Activated CD4-positive, alpha-beta T cell treated with anti-CD3 and anti-CD28 coated beads for 24 hours (primary cell): ENCODE measurements at regions not wholly inside any gene's neighbourhood (a gene's known extent, or its start where the extent isn't known, plus 50 kb on each side); places are given as distances from the start of the nearest gene placed in this dataset.

Source experiments
- DNase-seq, 2 donors: peaks; one replicate each; pipeline ENCODE4 v3.0.0-alpha.2; 2020; ENCODE audit warnings: low read depth in 2 of 2

DNA sequence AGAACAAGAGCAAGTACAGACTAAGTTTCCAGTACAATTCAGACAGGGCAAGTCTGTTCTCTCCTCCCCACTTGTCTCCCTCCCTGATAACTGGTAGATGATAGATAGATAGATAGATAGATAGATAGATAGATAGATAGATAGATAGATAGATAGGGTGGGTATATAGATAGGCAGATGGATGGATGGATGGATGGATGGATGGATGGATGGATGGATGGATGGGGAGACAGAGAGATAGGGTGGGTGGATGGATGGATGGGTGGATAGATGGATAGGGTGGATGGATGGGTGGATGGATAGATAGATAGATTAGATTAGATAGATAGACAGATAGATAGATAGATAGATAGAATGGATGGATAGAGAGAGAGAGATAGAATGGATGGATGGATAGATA is 152.8 kb upstream of the MKLN1 start:
- DNase-seq: no peak

GRCh38 chr7:131182446-131183058 is 145.1 kb upstream of the MKLN1 start:
- DNase-seq: no peak

DNA sequence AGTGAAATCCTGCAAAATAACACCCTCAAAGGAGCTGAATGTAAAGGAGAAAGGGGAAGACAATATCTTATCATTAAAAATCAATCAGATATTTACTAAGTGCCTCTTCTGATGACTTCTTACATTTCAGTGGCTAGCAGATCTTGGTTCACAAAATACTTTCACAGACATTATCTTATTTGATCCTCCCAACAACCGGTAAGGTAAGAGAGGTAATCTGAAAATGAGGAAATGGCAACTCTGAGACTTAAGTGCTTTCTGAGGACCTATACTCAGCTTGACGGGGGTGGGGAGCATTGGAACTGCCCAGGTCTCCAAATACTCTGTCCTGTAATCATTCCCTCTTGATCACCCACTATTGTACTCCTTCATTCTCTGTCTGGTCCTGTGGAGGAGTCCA is 144.6 kb upstream of the MKLN1 start:
- no peak for DNase-seq

DNA sequence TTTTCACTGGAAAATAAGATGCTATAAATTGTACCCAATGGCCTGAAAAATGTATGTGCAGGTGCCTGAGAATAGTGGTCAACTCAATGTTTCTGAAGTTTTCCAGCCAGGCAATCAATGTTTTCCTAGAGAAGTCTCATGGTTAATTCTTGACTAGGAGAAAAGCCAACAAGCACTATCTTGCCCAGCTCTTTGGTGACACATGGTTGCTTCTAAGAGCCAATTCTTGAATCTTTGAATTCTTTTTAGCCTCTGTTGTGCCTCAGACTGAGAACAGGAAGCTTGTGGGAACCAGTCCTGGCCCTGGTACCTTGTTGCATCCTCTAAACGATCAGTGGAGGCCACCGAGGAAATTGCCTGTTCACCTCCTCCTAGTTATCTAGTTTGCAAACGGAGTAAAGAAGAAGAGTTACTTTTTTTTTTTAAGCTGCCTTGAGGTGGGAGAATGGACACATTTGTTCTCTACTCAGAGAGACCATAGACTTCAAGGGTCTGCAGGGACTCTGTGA is 144.0 kb upstream of the MKLN1 start:
- DNase-seq: no peak

DNA sequence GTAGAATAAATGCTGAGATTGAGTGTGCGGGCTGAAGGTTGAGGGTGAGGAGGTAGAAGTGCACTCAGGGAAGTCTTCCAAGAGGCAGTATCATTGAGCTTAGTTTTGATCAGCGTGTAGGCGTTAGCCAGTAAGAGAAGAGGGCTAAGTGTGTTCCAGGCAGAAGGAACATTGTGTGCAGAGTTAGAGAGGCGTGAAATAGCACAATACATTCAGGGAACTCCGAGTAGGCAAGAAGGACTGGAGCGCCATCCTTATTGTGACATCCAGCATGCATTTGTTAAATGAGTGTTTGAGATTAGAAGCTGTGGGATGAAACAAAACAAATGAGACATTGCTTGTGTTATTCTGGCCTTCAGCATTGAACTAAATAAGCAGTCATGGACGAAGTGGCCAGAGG is 140.9 kb upstream of the MKLN1 start:
- DNase-seq: no peak

DNA sequence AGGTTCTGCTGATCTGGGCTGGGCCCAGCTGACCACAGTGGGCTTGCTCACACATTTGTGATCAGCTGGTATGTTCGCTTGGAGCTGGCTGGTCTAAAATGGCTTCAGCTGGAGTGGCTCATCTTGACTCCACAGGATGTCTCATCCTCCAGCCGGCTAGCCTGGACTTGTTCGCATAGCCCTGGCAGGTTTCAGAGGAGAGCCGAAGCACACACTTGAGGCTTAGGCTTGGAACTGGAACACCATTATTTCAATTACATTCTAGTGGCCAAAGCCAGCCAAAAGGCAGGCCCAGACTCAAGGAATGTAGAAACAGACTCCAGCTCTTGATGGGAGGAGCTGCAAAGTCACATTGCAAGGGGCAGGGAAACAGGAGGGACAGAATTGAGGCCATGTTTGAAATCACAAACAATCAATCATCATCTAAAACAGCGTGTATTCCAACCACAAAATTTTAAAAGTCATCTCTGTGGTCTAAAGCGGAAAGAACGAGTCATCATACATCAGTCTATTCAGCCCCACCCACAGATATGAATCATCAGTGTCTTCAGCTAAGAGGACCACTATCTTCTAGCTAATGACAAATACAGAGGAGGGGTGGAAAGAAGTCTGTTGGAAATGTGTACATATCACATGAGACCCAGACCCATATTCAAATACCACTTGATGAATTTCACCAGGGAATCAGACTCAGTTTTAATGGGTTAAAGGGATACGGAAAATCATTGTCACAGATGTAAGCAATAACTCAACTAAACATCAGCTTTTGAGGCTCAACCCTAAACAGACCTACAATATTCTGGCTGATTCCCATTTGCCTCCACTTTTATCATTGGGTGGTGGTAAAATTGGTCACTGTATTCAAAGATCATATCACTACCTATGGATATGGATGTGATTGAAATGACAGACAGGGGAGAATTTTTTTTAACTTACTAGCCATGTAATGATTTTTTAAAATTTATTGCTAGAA is 139.0 kb upstream of the MKLN1 start:
- DNase-seq: peak; percentile 6 to 43

- no peak for DNase-seq
Measured at GRCh38 chr7:131189488-131189887, 138.2 kb upstream of the MKLN1 start.

DNA sequence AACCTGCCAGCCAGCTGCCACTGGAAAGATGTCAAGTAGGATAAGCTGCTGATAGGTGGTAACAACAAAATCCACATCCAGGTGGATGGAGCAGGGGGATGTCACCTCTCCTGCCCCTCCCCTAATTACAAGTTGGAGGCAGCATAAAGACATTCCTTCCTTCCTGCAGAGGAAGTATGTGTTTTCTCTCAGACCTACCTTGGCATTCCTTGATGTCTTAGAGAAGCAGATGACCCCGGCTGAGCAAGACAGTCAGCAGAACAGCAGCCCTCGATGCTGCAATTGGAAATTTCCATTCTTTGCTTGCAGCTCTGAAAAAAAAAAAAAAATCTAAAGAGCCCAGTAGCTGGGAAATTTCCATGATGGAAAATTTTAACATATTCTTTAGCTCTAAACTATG is 137.5 kb upstream of the MKLN1 start:
- DNase-seq: no peak

DNA sequence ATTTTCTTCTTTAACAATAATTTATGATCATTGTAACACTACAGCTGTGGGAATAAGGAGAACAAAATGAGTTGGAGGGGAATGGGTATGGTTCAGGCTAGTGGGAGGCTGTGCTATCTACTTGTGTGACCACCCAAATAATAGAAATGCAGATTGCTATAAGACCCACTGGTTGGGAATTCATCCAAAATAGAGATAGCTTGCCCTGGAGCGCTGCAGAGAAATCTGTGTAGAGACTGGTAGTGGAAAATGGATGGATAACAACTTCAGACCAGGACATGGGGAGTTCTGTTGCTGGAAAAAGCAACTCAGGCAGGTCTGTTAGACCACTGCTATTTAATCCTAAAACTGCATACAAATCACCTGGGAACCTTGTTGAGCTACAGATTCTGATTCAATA is 137.1 kb upstream of the MKLN1 start:
- DNase-seq: no peak

DNA sequence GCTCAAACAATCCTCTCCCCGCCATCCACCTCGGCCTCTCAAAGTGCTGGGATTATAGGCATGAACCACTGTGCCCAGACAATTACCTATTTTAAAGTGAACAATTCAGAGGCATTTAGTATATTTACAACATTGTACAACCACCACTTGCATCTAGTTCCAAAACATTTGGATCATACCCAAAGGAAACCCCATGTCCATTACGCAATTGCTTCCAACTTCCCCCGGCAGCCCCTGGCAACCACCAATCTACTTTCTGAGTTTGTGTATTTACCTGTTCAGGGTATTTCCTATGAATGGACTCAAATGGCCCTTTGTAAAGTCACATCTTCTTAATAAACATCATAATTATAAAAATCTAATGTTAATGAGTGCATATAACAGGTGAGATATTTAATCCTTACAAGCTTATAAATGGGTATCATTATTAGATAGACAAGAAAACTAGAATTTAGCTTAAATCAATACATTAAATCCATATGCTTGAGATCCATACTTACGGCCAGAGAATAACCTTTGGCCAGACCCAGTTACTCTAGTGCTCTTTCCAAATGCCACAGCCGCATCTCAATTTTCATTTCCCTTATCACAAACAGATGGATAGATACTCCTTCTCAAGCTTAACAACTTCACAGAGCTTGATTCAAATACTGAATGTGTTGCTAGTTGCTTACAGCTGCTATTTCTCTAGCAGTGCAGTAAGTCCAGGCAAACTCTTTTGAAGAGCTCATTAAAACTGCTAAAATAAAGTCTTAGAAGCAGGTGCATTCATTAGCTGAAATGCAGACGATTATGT is 133.4 kb upstream of the MKLN1 start:
- no peak for DNase-seq

- DNase-seq: no peak
Measured at GRCh38 chr7:131196803-131197202, 130.9 kb upstream of the MKLN1 start.

DNA sequence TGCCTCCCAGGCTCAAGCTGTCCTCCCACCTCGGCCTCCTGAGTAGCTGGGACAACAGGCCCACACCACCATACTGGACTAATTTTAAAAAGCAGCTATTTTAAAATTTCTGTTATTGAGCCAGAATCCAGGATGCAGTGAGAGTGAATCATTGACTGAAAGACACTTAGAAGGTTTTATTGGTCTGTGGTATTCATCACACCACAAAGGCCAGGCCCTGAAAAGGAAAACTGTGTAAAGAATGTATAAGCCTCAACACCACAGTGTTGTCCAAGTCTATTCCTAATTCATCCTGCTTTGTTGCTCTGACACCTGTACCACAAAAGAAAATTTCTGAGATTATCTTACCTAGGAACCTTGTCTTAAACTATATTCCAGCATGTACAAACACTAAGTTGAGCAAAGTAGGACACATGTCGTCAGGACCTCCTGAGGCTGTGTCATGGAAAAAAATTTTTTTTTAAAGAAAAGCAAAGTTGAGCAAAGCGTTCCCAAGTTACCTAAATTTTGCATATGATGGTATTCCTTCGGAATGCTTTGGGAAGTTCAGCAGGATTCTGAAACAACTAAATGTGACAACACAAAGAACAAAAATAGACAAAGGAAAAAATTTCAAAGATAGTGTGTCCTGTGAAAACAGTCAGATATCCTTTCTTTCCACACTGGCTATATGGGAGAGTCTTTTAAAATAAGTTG is 129.6 kb upstream of the MKLN1 start:
- DNase-seq: no peak

DNA sequence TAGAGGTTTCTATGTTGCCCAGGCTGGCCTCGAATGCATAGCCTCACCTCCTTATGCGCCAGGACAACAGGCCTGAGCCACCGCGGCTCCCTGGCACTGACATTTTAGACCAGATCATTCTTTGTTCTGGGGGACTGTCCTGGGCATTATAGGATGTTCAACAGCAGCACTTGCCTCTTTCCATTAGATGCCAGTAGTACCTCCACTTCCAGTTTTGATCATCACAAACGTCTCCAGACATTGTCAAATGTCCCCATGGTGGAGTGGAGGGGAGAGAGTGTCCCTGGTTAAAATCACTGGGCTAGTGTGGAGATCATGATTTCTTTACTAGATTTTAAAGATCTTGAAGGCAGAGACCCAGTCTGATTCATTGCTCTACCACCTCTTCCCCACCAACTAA is 125.2 kb upstream of the MKLN1 start:
- no peak for DNase-seq

GRCh38 chr7:131203291-131203976 is 124.2 kb upstream of the MKLN1 start:
- no peak for DNase-seq

DNA sequence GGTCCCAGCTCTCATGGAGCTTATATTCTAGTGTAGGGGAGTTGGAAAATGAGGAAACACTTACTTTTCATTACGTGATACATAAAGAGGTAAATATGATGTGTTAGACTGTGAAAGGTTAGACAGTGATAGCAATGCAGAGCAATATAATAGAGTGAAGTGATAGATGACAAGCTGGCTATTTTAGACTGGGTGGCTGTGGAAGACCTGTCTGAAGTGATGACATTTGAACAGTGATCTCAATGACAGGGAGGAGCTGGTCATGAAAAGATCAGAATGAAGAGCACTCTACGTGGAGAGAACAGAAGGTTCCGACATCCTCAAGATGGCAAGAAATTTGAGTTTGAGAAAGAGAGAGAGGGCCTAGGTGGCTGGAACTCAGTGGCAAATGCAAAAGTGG is 118.9 kb upstream of the MKLN1 start:
- no peak for DNase-seq

DNA sequence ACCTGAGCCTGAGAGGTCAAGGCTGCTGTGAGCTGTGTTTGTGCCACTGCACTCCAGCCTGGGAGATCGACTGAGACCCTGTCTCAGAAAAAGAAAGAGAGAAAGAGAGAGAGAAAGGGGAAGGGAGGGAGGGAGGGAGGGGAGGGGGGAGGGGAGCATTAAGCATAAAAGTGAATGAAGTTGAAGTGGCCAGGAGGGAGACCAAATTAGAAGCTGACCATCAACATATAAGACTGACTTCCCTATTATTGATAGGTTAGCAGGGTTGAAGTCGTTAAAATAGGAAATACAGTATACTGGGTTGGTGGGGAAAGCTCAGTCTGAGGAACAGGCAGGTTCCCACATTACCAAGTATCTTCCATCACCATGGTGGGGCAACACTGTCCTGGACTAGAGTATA is 117.1 kb upstream of the MKLN1 start:
- DNase-seq: no peak

DNA sequence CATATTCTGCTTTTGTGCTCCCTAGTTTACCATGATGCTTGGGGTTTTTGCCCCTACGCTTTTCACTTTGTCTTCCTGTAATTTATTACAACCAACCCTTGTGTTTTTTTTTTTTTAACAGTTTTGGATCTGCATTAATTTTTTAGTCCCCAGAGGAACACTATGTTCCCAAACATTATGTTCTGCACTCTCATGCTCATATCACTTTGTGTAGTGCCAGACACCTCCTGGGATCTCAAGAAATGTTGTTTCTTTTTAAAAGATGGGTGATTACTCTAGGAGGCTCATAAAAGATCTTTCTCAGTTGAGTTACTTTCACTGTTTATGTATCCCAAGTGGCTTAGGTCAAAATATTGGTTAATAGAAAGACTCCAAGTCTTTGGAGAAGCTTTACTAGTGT is 116.2 kb upstream of the MKLN1 start:
- DNase-seq: no peak

DNA sequence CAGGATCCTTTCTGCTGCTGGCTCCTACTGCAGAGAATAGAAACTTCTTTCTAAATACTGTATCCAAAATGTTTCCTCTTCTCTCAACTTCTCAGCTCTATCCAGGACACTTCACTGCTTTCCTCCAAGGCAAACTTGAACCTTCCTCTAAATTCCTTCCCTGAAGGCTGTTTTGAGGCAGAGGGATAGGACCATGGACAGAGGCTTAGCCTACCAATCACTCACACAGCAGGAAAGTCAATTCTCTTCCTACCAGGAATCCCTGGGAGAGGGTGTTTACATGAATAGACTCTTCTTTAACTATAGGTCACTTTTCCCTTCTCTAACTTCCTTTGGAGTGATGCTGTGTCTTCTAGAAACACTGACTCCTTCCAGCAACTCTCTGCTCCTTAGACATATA is 115.6 kb upstream of the MKLN1 start:
- DNase-seq: no peak

- DNase-seq: no peak
Measured at GRCh38 chr7:131218727-131219128, 108.9 kb upstream of the MKLN1 start.

- DNase-seq: no peak
Measured at GRCh38 chr7:131219312-131220041, 108.2 kb upstream of the MKLN1 start.
